ENCODE measurements at regions not wholly inside any gene's neighbourhood (a gene's known extent, or its start where the extent isn't known, plus 50 kb on each side); places are given as distances from the start of the nearest gene placed in this dataset.
A peak's percentile ranks its signal among the peaks of the same experiment; 100 is the strongest.

GRCh38 chr19:46944918-46945628 lies 74.6 kb upstream of the NPAS1 start:
- DNase-seq (ENCODE audit: low spot score), result peak; percentile 87

GRCh38 chr19:46945694-46946489 lies 73.7 kb upstream of the NPAS1 start:
- DNase-seq (ENCODE audit: low spot score), result peak; percentile 71

GRCh38 chr19:46946611-46947238 lies 72.9 kb upstream of the NPAS1 start:
- no peak for DNase-seq (ENCODE audit: low spot score)

DNA sequence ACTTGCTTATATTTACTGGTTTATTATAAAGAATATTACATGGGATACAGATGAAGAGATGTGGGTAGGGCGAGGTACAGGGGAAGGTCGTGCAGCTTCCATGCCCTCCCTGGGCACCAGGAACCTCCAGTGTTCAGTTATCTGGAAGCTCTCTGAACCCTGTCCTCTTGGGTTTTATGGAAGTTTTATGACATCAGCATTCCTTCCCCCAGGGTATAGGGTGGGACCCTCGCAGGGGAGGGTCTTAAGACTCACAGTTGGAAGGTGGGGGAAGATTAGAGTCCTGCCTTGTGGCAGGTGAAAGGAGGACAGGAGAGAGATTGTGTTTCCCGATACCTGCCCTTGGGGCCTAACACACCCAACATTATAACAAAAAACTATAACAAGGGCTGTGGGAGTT lies 71.8 kb upstream of the NPAS1 start:
- no peak for DNase-seq (ENCODE audit: low spot score)

GRCh38 chr19:46950526-46951170 lies 69.0 kb upstream of the NPAS1 start:
- no peak for DNase-seq (ENCODE audit: low spot score)

DNA sequence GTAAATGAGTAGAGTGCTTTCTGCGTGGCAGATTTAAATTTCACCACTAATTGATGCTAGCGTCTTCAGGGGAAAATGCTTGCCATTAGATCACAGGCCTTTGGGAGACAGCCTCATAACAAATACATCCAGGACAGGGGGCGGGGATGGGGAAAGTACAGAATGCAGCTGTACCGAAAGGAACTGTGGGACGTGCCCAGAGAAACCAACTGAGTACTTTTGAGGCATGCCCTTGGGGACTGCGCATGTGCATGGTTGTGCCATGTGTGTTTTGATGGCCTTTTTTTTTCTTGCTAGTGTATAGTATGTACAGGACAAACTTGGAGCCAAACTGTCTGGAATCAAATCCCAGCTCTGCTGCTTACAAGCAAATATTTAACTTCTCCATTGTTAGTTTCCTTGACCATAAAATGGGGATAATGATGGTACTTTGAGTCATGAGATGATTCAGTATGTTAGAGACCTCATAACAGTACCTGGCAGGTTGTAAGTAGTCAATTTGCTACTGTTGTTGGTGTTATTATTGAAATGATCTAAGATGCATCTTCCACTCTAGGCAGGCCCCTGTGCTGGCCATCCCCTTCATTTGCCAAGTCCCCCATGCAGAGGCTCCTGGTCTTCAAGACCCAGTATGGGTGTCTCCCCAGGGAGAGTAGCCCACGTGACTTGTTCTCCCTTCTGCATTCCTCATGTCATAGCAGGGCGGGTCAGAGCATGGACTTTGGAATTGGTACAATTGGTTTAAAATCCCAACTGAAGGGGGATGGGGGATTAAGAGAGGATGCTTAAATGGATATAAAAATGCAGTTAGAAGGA lies 68.3 kb upstream of the NPAS1 start:
- peak; percentile 40 for DNase-seq (ENCODE audit: low spot score)

DNA sequence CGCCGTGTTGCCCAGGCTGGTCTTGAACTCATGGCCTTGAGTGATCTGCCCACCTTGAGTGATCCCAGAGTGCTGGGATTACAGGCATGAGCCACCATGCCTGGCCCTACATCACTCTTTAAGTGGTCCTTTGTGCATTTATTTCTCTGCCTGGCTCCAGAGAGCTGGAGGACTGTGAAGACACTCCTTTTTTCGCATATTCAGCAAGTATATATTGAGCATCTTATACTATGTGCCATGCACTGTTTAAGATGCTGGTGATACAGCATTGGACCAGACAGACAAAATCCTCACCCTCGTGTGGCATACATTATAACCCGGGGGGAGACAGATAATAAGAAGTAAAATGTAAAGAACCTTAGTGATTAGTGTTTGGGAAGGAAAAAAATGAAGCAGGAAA lies 66.8 kb upstream of the NPAS1 start:
- no peak for DNase-seq (ENCODE audit: low spot score)

DNA sequence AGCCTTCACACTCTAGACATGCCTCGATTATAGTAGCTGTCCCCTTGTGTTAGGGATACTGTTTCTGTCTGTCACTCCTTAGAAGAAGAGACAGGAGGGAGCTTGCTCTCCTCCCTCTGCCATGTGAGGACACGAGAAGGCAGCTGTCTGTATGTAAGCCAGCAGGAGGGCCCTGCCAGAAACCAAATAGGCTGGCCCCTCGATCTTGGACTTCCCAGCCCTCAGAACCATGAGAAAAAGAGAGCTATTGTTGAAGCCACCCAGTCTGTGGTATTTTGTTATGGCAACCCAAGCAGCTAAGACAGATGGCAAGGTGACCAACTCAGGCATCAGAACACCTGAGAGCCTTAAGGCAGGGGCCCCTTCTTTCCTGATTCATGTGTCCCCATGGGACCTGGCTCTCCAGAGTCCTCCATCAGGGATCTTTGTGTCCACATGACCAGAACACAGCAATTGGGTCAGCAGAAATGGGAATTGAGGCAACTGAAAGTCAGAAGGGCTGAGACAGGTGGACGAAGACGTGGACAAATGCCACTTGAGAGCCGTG lies 65.6 kb upstream of the NPAS1 start:
- DNase-seq (ENCODE audit: low spot score), result no peak

DNA sequence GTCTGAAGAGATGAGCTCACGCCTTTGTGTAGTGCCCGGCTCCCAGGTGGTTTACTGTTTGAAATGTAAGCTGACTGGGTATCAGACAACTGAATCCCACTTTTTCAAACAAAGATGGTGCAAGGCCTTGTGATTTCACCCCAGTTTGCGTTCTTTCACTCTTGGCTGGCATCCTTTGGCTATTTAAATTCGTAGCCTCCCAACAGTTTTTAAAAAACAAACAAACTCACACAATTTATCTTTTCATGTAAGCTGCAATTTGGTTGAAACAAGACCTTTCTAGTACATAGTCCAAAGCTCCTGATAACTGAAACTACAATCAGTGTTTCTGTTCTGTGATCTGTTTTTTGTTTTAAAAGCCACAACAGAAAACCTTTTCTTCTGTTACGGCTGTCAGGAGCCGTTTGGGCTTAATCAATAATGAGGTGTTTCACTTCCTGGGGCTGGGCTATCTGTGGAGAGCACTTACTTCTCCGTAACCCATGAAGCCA lies 65.1 kb upstream of the NPAS1 start:
- no peak for DNase-seq (ENCODE audit: low spot score)

DNA sequence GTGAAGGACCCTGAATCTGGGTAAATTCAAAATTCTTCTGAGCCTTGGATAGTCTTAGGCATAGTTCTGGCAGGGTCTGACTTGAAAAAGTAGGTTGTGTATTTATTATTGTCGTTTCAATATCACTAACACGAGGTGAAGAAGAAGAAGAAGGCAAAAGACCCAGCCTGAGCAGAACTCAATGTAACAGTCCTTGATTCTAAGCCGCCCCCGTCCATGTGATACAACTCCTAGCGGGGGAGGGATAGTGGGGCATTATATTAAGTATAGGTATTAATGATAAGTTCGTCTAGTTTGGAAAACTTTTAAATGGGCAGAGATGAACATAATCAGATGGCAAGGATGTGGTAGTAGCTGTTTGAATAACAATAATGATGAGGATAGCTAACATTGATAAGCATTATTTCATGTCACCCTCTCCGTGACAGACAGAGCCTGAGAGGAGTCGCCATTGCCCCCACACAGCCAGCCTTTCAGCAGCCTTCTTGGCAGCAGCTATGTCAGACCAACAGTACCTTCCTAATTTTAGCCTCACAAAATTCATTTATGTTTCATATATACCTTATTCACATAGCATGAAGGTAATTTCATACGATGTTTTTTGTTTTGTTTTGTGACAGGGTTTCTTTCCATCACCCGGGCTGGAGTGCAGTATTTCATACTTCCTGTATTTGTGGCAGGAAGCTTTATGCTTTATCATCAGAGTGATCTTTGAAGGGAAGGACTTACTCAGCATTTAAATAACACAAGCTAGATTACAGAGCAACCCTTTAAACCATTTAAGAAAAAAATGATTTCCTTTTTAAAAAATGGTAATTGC lies 64.4 kb upstream of the NPAS1 start:
- no peak for DNase-seq (ENCODE audit: low spot score)

DNA sequence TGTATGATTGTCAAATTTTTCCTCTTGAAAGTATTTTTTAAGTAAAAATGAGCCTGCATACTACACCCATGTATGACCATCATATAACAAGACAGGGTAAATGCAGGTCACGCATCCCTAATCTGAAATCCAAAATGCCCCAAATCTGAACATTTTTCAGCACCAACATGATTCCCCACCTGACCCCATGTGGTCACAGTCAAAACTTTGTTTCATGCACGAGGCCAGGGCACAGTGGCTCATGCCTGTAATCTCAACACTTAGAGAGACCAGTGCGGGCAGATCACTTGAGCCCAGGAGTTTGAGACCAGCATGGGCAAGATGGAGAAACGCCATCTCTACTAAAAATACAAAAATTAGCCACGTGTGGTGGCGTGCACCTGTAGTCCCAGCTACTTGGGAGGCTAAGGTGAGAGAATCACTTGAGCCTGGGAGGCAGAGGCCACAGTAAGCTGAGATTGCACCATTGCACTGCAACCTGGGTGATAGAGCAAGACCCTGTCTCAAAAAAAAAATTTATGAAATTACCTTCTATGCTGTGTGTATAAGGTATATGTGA lies 63.7 kb upstream of the NPAS1 start:
- DNase-seq (ENCODE audit: low spot score), result no peak

DNA sequence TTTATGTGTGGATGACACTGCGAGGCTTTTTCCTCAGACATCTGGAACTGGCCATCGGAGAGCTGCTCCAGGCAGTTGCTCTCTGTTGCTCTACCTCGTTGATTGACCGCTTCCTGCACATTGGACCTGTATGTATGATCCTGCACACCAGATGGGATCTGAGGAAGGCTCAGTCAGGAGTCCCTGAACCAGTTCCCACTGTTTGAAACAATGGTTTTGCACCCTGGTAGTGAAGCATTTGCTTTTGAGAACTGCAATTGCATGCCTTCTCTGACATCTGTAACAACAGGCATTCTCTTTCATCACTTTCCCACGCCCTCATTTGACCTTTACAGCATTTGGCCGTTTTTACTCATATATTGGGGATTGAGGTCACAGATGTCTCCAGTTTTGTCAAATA lies 61.1 kb upstream of the NPAS1 start:
- DNase-seq (ENCODE audit: low spot score), result peak; percentile 28

- DNase-seq (ENCODE audit: low spot score), result no peak
Observed at GRCh38 chr19:46959894-46960556, 59.6 kb upstream of the NPAS1 start.

GRCh38 chr19:46962030-46962570 lies 57.5 kb upstream of the NPAS1 start:
- DNase-seq (ENCODE audit: low spot score), result no peak

GRCh38 chr19:46963093-46963734 lies 56.4 kb upstream of the NPAS1 start:
- peak; percentile 79 for DNase-seq (ENCODE audit: low spot score)

DNA sequence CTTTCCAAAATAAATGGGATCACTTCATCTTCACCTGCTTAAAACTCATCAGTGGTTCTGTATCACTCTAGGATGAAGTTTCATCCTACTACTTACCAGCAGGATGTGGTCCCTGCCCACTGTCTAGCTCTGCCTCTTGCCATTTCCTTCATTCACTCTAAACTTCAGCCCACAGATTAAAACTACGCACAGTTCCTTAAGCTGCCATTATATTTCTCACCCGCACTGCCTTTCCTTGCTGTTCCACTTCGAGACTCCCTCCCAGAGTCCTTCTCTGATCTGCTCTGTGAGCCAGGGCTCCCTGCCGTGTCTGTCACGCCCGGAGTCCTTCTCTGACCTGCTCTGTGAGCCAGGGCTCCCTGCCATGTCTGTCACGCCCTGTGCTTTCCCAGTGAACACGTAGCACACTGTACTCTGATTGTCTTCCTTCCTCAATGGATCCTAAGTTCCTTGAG lies 52.0 kb upstream of the NPAS1 start:
- peak; percentile 63 for DNase-seq (ENCODE audit: low spot score)

Measured in AG20443 (cell line).